AG04450 (cell line): ENCODE measurements at regions not wholly inside any gene's neighbourhood (a gene's known extent, or its start where the extent isn't known, plus 50 kb on each side); places are given as distances from the start of the nearest gene placed in this dataset.

Experiments
- CTCF ChIA-PET: fragments of 300-600, 350-600 bp; formaldehyde crosslinking; extraction: SDS; loops from one replicate; lab custom pipeline; 2022; ENCODE audit warnings: antibody characterized with exemption, inconsistent platforms; lab: Charles Lee
- POLR2A ChIA-PET: fragments of 350-600 bp; formaldehyde crosslinking; extraction: SDS; loops from one replicate; lab custom pipeline; 2021; ENCODE audit warnings: antibody characterized with exemption, inconsistent platforms; lab: Yijun Ruan, JAX
- DNase-seq: peaks from one replicate; pipeline ENCODE4 v3.0.0-alpha.2; 2011; ENCODE audit warnings: low read depth, low spot score
- H3K27ac ChIP-seq: one replicate; pipeline ENCODE4 v1.5.1; 2012; ENCODE audit warnings: low read depth, low read length, control low read depth
- H3K27me3 ChIP-seq: one replicate; pipeline ENCODE4 v1.6.0; 2012; ENCODE audit warnings: low read length; ENCODE audit not compliant: control insufficient read depth, insufficient read depth
- H3K4me3 ChIP-seq: 2 replicates; pipeline ENCODE4 v1.5.1; 2011; ENCODE audit warnings: mild to moderate bottlenecking, low read depth, low read length, control low read depth
- H3K9me3 ChIP-seq: 2 replicates; pipeline ENCODE4 v1.5.1; 2012; ENCODE audit warnings: low read length; ENCODE audit not compliant: control insufficient read depth, insufficient read depth
- CTCF ChIP-seq: IDR thresholded peaks from 2 replicates; pipeline ENCODE4 v1.5.1; 2011; ENCODE audit warnings: low read depth, low read length, control low read depth, inconsistent platforms

GRCh38 chr1:195704028-195704427, 904.2 kb downstream of the KCNT2 start:
- CTCF ChIA-PET, result no interaction called here

DNA sequence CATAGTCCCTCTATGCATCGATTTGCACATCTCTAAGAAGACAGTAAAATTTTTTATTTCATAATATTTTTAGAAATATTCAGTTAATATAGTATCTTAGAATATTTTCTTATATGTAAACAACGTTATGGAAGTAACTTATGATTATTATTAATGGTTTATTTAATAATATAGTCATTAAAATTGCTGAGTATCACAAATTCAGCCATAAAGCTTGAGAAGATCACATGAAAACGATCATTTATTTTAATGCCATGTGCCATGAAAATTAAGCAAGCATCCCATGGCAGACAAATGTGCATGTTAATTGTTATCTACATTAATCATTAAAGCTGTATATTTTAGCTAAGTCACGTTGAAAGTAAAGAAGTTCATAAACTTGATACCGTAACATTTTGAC, 907.1 kb downstream of the KCNT2 start:
- no peak overlapping the region for H3K27ac ChIP-seq
- TF ChIP-seq CTCF, result no peak
- H3K9me3 ChIP-seq, result no peaks in the 10 kb centered on the region
- H3K27me3 ChIP-seq, result no peaks in the 10 kb centered on the region
- CTCF ChIA-PET, result no interaction called here
- POLR2A ChIA-PET, result no interaction called here
- DNase-seq, result no peak
- no peak overlapping the region for H3K4me3 ChIP-seq

More at GRCh38 chr1:195704028-195704427, 904.2 kb downstream of the KCNT2 start:
- POLR2A ChIA-PET, result no interaction called here
- H3K27me3 ChIP-seq, result no peaks in the 10 kb centered on the region
- TF ChIP-seq CTCF, result no peak
- no peak overlapping the region for H3K4me3 ChIP-seq
- DNase-seq, result no peak
- no peak overlapping the region for H3K27ac ChIP-seq
- no peaks in the 10 kb centered on the region for H3K9me3 ChIP-seq

DNA sequence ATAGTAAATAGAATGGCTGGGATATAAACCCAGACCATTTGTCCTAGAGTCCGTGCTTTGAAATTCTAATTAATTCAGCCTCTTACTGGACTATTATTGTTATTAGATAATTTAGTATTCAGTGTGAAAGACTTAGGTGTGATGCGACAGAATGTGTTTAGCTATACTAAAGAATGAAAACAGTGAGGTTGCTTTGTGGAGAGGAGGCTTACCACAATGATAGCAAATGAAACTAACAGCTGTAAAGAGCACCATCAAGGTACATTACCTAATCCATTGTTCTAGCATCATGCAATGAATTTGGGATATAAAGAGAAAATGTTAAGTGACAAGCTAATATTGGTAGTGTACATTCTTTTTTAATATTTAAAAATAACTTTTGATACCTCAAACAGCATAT, 911.1 kb downstream of the KCNT2 start:
- POLR2A ChIA-PET, result no interaction called here
- CTCF ChIA-PET, result no interaction called here

DNA sequence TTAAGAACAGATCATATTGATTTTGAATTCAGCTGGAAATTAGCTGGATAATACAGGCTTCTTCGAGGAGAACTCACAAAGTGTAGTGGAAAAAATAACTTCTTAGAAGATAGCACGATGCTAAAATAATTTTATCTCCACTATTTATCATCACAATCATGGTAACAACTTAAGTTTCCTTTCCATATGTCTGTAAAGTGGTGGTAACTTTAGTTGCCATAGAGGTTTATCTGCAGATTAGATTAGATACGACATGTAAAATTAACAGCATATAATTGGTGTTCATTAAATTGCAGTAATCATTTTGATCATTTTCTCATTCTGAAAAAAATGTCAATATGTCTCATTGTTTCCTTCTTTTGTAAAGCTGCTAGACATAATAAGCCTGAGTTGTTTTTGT, 921.5 kb downstream of the KCNT2 start:
- Histone ChIP-seq H3K27ac (no peak overlapping the region), H3K4me3 (no peak overlapping the region), H3K9me3 (no peaks in the 10 kb centered on the region), H3K27me3 (no peaks in the 10 kb centered on the region)
- DNase-seq, result no peak
- CTCF ChIA-PET, result no interaction called here
- POLR2A ChIA-PET, result no interaction called here
- TF ChIP-seq CTCF, result no peak

More for the DNA sequence above, 911.1 kb downstream of the KCNT2 start:
- TF ChIP-seq CTCF, result no peak
- DNase-seq, result no peak
- H3K4me3 ChIP-seq, result no peak overlapping the region
- H3K27me3 ChIP-seq, result no peaks in the 10 kb centered on the region
- H3K27ac ChIP-seq, result no peak overlapping the region
- H3K9me3 ChIP-seq, result no peaks in the 10 kb centered on the region

DNA sequence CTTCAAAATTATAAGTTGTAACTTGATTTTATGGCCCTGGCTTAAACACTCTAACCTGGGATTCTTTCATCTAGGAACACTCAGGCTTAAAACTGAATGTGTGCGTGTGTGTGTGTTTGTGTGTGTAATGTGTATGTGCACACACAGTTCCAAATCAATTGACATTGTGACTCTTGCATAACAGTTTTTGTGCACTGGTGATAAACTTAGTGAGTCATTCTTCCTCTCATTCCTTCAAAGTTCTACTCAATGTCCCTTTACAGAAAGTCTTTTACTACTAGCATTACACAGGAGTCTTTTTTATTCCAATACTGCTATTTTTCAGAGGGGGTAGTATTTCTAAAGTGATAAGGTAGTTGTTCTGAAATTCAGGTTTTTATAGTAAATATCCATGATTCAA, 943.6 kb downstream of the KCNT2 start:
- CTCF ChIA-PET, result no interaction called here
- no peaks in the 10 kb centered on the region for H3K27me3 ChIP-seq
- no peak overlapping the region for H3K4me3 ChIP-seq
- DNase-seq, result no peak
- no peak for TF ChIP-seq CTCF
- H3K9me3 ChIP-seq, result no peaks in the 10 kb centered on the region
- POLR2A ChIA-PET, result interaction anchor here (0.6 kb wide), 1 partner anchor 334 kb away, joined by 3 read pairs; no protein-coding TSS in a partner anchor
- H3K27ac ChIP-seq, result no peak overlapping the region
